DMS79 treated with DMSO at 0.1 percent for 48 hours (cell line): ENCODE measurements at regions not wholly inside any gene's neighbourhood (a gene's known extent, or its start where the extent isn't known, plus 50 kb on each side); places are given as distances from the start of the nearest gene placed in this dataset.
"Not testable (repeated sequence)": the region's sequence is repeated elsewhere in the genome, so short reads cannot be mapped to it uniquely, and the experiment has no call there.

Experiments
- DNase-seq: peaks from one replicate; lab custom pipeline; 2025; lab: John Stamatoyannopoulos, UW

DNA sequence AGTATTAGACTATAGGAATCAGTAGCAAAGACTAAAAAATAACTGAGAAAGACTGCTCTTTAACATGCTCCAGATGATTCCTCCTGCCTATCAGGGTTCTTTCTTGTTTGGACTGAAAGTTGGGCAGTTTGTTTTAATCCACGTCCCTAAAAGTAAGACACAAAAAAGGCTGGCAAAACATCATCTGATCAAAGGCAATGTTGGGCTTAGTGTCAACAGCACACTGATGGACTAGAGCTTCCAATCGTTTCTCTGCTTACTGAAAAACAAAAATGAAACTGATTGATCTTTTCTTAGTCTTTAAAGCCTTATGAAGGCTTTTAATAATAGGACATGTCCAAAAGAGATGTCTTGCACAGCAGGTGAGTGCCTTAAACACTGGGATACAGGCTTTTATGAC, 1567.9 kb upstream of the PRR20A start:
- no peak for DNase-seq

DNA sequence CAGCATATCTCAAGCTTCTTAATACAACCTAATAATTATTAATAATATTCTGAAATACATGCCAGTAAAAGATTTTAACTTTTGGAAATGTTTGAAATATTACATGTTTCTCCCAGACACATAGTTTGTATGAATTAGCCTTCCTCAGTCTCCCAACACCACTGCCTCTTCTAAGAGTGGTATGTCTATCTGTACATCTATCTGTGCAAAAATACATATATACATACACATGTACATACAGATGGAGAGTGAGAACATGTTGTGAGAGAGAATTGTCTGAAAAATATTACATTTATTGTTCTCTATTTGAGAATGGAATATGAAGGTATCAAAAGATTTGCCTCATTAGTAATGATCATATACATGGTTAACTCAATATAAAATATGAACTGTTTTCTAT, 1567.2 kb upstream of the PRR20A start:
- DNase-seq, result no peak

DNA sequence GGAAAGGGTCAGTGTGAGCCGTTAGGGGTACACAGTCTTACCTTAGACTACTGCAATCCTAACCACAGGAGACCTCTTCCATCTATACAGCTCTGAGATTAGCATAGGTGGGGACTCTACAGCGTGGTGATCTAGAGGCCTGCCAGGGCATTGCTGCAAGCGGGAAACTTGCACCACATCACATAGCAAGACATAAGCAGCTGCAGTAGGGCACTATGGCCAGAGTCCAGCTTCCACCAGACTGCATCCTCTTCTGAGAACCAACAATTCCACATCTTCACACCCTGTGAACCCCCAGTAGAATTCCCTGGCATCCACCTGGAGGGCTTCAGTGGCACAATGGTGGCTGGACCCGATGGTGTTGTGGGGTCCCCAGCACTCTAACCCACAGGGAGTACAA, 1564.3 kb upstream of the PRR20A start:
- no peak for DNase-seq

DNA sequence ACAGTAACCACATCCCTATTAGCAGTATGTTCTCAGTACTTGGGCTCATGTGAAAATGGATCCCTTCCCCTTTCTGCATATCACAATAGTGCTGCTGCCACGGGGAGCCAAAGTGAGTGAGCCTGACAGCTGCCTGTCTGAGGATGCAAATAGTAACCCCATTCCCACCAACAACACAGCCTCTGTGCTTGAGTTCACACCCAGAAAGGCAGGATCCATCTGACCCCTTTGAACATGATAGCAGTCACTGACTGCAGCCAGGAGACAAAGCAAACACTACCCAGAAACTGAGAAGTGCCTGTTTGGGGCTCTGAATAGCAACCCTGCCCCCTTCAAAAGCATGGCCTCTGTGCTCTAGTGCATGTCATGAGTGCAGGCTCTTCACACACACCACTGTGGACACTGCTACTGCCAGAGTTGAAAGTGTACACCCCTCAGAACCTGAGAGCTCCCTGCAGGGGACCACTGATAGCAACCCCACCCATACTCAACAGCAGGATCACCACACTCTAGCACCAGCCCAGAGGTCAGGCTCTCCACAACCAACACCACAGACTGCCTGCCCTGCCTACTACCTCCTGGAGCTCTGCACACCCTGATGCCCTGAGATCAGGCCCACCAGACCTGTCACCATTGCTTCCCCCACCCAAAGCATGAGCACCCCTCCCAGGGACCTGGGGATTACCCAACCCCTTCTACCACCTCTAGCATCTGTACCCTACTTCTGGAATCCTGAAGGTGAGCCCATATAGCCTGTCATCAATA, 1563.5 kb upstream of the PRR20A start:
- DNase-seq, result no peak

DNA sequence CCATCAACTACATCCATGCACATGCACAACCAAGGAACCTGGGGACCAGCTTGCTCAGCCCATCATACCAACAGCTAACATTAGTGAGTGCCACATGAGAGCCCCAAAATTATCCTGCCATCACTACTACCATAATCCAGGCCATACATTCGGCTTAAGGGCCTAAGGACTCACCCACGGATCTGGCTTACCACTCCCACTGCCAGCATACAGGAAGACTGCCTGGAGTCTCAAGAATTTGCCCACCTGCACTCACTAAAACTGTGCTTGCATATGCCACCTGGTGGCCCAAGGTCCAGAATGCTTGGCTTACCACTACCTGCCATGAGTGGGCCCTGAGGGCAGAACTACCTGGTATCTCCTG, 1562.9 kb upstream of the PRR20A start:
- DNase-seq, result no peak

DNA sequence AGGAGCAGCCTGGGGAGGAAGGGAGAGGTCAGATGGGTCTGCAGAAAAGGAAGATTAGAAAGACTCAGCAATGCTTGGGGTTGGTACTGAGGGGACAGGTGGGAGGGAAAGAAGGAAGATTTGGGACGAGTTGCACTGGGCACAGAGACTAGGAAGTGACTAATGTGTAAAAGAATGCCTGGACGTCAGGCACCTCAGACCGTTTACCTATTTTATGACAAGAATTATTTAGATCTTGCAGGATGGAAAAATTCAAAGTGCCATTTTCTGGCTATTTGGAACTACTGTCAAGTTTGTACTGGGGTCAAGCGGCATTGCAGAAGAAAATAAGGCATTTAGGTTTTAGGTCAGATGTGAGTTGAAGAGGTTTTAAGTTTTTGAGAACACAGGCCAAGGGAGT, 1558.4 kb upstream of the PRR20A start:
- DNase-seq, result not testable (repeated sequence)

DNA sequence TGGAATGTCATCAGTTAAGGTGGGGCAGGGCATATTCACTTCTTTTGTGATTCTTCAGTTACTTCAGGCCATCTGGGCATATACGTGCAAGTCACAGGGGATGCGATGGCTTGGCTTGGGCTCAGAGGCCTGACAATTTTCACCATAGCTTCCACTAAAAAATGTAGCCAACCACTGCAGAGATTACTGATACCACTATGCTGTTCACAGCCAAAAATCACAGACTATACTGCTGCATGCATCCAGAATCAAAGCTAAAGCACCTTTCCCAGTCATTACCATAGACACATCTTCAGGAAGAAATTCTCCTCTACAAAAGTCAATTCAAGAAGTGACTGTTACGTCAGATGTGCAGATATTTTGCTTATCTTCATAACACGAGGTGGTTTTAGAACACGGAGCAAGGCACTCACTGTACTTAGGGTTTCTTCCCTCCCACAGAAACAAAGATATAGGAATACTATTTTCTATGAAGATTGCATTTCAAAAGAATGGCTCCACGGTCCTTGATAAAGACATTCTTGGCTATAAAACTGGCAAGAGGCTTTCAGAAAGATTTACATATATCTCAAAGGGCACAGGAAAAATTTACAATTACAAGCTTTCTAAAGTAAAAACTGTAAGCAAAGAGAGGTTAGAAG, 1556.6 kb upstream of the PRR20A start:
- DNase-seq, result no peak

DNA sequence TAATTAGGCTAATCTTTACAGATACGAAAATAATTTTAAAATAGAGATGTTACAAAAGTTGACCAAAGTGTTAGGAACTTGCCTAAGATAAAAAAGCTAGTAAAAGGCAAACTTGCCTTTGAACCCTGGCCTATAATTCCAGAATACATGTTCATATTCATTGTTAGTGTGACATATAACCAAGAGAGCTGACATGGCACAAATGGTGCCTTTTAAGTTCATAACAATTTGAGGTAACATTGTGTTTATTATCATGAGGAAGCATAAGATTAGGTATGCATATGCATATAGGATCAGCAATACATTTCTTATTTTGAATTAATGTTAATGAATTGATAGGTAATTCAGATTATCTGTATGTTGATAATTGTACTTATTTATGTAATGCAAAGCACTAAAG, 1537.9 kb upstream of the PRR20A start:
- no peak for DNase-seq

DNA sequence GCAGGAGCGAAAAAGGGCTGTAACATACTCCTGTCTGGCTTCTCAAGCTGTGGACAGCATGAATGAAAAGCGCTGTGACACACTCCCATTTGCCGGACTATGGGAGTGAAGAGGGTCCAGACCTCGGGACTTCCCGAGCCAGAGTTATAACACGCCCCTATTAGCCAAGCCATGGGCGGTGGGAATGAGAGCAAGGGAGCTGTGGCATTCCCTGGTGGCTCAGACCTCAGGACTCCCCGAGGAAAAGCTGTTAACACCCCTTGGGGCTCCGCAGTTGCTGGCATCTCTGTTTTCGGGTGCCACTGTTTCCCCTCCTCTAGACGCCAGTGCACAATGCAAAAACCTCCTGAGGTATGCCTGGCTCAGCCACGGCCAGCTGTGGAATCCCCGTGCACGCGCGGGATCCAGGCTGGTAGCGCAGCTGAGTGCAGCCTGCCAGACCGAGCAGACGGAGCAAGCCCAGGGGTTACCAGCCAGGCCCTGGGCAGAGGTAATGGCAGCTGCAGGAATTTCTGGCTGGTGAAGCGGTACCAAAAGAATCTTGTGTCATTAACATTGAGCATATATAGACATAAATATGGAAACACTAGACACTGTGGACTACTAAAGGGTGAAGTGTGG, 1534.6 kb upstream of the PRR20A start:
- no peak for DNase-seq

DNA sequence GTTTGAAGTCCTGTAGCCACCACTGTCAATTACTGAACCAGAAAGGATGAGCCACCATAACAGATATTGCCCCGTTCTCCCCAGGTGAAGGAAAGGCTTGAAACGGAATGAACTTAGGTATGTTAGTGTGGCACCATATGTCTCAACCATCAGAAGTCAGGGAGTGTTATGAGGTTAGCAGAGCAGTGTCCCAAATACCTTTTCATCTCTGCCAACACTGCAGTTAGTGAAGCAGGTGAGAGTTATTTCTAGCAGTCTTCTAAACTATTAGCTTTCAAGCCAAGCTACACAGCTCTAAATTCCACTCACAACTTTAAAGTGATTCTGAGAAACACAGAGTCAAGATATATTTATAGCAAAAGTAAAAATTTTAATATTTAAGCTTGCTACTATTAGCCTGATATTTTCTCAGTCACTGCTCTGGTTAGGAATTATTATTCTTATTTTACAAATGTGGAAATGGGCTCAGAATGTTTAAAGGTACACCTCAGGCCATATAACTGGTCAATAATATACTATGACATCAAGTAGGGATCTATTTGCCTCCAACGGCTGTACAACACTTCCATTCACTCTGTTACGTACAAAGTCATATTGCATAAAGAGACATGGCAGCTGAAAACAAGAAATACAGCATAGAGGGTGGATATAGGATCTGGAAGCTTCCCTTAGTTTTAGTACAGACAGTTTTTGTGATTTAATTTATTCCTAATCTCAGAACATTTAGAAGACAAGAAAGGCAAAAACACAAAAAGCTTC, 1527.1 kb upstream of the PRR20A start:
- no peak for DNase-seq

DNA sequence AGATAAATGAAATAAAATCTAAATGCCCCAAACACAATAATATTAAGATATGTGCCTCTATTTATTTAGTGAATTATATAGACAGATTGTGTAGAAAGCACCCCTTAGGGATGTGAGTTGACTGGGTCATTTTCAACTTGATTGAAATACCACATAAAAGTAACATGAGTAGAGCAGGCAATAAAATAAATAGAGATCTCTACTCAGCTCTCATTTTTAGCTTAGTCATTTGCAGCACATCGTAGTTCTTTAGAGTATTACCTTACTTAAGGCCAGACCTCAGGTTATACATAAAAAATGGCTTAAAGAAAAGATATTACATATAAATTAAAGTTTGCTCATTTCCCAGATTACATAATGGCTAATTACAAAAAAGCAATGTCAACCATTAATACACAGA, 1525.6 kb upstream of the PRR20A start:
- DNase-seq, result no peak

DNA sequence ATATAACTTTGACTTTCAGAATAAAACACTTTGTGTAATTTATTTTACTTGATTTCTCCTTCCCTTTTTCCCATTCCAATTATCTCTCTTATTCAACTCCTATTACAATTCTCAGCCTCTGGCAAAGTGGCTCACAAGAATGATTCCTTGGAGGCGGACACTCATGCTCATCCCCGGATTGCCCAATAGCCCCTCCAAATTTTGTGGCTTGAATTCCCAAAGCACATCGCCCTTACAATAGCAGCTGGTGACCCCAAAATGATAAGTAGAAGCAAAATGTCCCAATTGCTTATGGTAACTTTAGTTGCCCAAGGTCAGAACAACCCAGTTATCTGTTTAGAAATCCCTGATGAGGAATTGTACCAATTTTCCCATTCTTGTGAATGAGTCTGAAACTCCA, 1523.5 kb upstream of the PRR20A start:
- DNase-seq, result no peak

DNA sequence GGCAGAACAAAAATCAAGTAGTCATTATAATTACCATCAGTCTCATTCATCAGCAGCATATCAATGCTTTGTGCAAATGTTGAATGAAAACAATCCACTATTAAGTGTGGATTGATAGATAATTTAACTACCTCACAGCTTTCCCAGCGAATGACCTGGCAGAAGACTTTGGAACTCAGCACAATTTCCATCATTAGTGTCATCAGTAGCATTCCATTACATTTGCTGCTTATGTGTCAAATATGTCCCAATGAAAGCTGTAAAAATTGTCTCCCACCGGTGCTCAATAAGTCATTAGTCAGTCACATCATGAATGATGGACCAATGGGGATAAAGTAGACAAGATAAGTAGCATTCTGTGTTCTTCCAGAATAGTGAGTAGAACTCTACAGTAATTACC, 1513.5 kb upstream of the PRR20A start:
- DNase-seq, result no peak

DNA sequence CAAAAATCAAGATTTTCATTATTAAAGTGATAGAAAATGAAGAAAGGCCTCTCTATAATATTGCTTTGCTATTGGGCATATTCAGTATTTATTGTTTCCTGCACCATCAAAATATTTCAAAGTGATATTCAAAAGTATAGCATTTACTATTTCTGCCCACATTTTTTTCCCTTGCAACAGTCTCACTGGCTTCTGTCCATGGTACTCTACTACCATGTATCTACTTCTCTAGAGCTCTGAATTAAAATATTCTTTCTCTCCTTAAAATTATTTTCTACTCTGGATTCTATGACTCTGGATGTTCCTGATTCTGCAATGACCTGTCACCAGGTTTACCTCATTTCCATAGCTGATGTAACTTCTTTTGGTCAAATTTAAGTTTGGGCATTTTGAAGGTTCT, 1508.3 kb upstream of the PRR20A start:
- no peak for DNase-seq

DNA sequence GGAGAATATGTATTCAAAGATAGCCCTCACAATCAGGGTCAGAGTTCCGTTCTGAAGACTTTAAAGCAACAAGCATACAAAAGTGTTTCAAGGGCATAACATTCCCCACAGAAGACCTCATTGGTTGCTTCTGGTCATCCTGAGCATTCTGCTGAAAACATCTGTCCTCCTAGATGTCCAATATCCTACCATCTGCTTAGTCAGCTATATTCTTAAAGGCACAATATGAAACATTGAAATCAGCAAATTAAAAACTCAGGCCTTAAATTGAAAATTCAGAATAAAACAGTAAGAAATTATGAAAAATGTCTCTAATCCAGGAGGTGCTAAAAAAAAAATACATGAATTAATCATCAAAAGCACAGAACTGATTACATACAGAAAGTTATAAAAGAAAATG, 1491.2 kb upstream of the PRR20A start:
- no peak for DNase-seq

DNA sequence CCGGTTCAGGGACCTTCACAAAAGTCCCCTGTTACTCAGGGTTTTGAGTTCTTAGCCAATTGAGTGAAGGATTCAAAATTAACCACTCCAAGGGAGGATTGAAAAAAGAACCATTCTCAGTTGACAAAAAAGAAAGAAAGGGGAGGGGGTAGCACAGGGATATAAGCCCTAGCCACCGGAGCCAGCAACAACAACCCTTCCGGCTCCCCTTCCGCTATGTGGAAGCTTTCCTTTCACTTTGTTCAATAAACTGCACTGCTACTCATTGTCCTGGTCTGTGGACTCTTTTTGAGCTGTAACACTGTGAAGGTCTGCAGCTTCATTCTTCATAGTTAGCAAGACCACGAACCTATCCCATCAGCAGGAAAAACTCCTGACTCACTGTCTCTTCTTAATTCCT, 1488.1 kb upstream of the PRR20A start:
- DNase-seq, result no peak

DNA sequence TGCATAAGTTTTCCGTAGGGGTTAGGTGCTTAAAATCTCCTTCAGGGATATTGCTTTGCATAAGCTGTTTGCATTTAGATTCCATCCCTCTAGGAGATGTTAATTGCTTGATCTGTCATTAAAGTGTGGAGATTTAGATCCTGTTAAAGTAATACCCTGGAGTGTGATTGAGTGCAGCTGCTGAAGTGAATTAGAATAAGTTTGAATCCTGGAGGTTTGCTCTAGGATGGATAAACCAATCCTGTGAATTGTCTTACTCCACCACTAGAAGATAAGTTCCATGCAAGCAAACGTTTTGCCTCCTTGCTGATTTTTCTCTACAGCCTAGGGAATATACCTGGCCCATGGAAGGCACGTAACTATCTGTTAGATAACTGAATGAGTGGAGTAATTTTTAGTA, 1487.2 kb upstream of the PRR20A start:
- no peak for DNase-seq

DNA sequence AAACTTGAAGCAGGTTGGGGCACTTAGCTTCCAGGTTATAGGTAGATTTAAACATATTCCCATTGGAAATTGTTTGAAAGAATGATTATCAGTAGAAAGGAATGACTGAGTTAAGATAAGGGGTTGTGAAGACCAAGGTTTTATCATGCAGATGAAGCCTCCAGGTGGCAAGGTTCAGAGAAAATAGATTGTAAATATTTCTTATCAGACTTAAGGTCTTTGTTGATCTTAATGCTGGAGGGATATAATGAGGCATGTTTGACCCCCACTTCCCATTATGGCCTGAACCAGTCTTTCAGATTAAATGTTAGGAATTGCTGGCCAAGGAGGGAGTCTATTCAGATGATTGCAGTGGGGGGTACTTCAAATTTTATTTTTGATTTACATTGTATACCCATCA, 1486.5 kb upstream of the PRR20A start:
- DNase-seq, result no peak

DNA sequence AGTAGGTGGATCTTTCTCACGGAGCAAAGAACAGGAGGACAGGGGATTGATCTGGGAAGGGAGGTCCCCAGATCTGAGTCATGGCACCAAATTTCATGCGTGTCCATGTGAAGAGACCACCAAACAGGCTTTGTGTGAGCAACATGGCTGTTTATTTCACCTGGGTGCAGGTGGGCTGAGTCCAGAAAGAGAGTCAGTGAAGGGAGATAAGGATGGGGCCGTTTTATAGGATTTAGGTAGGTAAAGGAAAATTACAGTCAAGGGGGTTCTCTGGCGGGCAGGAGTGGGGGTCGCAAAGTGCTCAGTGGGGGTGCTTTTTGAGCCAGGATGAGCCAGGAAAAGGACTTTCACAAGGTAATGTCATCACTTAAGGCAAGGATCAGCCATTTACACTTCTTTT, 1480.5 kb upstream of the PRR20A start:
- not testable (repeated sequence) for DNase-seq

DNA sequence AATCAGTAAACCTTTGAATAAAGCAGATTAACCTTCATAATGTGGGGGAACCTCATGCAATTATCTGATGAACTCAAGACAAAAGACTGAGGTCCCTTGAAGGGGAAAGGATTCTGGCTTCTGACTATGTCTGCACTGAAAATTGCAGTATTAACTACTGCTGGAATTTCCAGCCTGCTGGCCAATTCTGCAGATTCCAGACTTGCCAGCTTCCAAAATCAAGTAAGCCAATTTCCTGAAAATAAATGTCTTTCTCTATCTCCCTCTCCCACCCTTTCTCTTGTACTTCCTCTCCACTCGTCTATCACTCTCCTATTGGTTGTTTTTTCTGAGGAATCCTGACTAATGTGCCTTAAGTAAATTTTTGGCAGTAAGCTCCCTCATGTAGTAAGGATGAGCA, 1479.9 kb upstream of the PRR20A start:
- DNase-seq, result no peak

DNA sequence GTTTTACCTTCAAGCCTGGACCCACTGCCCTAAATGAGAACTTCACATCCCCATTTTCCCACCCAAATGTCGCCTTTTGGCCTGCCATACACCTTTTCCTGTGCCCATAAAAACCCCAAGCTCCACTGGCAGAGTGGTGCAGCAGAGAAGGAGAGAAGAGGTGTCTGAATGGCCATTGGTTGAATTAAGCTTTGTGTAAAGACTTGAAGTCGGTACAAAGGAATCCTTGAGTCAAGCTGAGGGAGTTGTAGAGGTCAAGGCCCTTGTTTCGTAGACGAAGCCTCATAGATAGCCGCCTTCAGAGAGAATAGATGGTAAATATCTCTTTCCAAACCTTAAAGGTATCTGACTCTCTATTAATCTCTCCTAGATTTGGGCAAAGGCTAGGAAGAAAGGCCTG, 1479.2 kb upstream of the PRR20A start:
- no peak for DNase-seq

DNA sequence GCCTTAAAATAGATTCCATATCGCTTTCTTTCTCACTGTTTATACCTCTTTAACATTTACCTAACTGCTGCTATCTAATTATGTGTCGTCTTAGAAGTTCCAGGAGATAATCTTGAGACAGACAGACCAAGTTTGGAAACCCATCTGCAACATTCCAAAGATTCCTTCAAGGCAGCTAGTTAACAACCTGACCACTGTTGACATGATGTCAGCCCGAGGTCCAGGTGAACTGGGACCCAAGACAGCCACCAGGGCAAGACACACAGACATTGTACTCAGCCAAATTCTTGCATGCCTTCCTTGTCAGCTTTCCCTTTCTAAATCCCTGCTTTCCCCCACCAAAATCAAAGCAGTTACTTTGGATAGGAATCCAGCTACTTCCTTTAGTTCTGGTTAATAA, 1476.5 kb upstream of the PRR20A start:
- DNase-seq, result no peak

DNA sequence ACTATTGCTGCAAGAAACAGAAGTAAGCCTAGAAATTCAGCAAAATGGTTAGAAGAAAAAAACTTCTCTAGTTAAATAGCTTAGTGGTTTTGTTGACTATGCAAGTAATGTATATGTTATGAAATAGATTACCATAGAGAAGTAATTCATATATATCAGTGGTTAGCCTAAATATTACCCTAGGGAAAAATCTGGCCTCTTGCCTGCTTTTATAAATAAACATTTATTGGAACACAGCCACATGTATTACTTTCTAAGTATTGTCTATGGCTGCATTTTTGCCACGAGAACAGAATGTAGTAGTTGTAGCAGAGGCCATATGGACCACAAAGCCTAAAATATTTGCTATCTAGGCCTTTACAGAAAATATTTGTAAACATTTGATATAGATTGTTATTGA, 1471.7 kb upstream of the PRR20A start:
- no peak for DNase-seq
